K562 (cell line): ENCODE measurements at regions not wholly inside any gene's neighbourhood (a gene's known extent, or its start where the extent isn't known, plus 50 kb on each side); places are given as distances from the start of the nearest gene placed in this dataset.

ENCODE experiments used
- ATAC-seq: fragments of 200-7000 bp; cut with Tn5 transposase; 3 replicates; pipeline ENCODE4 v1.9.1; 2020; ENCODE audit warnings: moderate library complexity
- BruUV-seq: library from RNA; stranded (reverse); fragments of 400-500 nt; replicated peaks from 2 replicates; lab custom pipeline; 2021; lab: Mats Ljungman, UMichigan
- CTCF ChIA-PET: fragments of 300-600 bp; formaldehyde crosslinking; extraction: SDS; loops from one replicate; lab custom pipeline; 2021; ENCODE audit warnings: low intra/inter-chr PET ratio; lab: Yijun Ruan, JAX
- POLR2A ChIA-PET: fragments of 300-600, 350-650 bp; sonication (Branson Sonifier 250); formaldehyde crosslinking; extraction: SDS; loops from one replicate; lab custom pipeline; 2021; ENCODE audit warnings: antibody characterized with exemption, inconsistent platforms; lab: Yijun Ruan, JAX
- DNase-seq, 4 experiments: peaks; one replicate each; pipeline versions ENCODE4 v3.0.0 to v3.0.0-alpha.2; 2011 to 2018; ENCODE audit warnings: low spot score in 3 of 4, mixed read lengths in 3 of 4; ENCODE audit errors: extremely low read depth in 1 of 4
- FAIRE-seq: peaks from 2 replicates; lab custom pipeline; 2011; peaks lifted over from hg19 to GRCh38; lab: Jason Lieb, UNC
- H2AFZ ChIP-seq: 2 replicates; pipeline ENCODE4 v1.6.0; 2011; ENCODE audit warnings: low read depth, low read length, control low read depth, inconsistent platforms
- H3K27ac ChIP-seq: fragments of 200-600 bp; 3 replicates; pipeline ENCODE4 v1.8.0; 2011; ENCODE audit warnings: low read depth, mild to moderate bottlenecking, control low read depth, inconsistent platforms, low read length, moderate library complexity, mixed read lengths; ENCODE audit errors: extremely low read depth
- H3K27me3 ChIP-seq, 2 experiments: fragments of 300-600 bp in 1 of 2; 2 replicates in 1 of 2; 3 replicates in 1 of 2; pipeline versions ENCODE4 v1.6.0 to v1.8.0; 2011; ENCODE audit warnings: inconsistent platforms in 2 of 2, low read length in 2 of 2, mild to moderate bottlenecking in 1 of 2, mixed read lengths in 1 of 2, moderate library complexity in 1 of 2; ENCODE audit not compliant: control insufficient read depth in 2 of 2, insufficient read depth in 2 of 2
- H3K36me3 ChIP-seq: fragments of 300-600 bp; 3 replicates; pipeline ENCODE4 v1.8.0; 2011; ENCODE audit warnings: mild to moderate bottlenecking, low read length, inconsistent platforms; ENCODE audit not compliant: control insufficient read depth, insufficient read depth
- H3K4me1 ChIP-seq, 2 experiments: fragments of 200-600 bp in 1 of 2; replicated peaks in 1 of 2; 2 replicates in 1 of 2; 3 replicates in 1 of 2; pipeline versions ENCODE4 v1.5.1 to v1.8.0; 2011; ENCODE audit warnings: inconsistent platforms in 2 of 2, low read length in 2 of 2, mild to moderate bottlenecking in 1 of 2, mixed read lengths in 1 of 2, moderate library complexity in 1 of 2; ENCODE audit not compliant: control insufficient read depth in 2 of 2, insufficient read depth in 2 of 2
- H3K4me2 ChIP-seq: 2 replicates; pipeline ENCODE4 v1.6.1; 2011; ENCODE audit warnings: low read length, control low read depth, inconsistent platforms, mixed read lengths; ENCODE audit not compliant: insufficient read depth
- H3K4me3 ChIP-seq: fragments of 200-600 bp; sonication (generic), shearing (Covaris generic); 2 replicates; pipeline ENCODE4 v1.5.1; 2016; ENCODE audit warnings: control low read depth, inconsistent platforms
- H3K79me2 ChIP-seq: fragments of 200-600 bp; 3 replicates; pipeline ENCODE4 v1.8.0; 2011; ENCODE audit warnings: low read length, inconsistent platforms; ENCODE audit not compliant: control insufficient read depth, insufficient read depth
- H3K9ac ChIP-seq, 2 experiments: 2 replicates each; pipeline versions ENCODE4 v1.6.0 to v1.6.1; 2011; ENCODE audit warnings: low read depth in 2 of 2, low read length in 2 of 2, control low read depth in 1 of 2, inconsistent platforms in 1 of 2, mild to moderate bottlenecking in 1 of 2, mixed read lengths in 1 of 2; ENCODE audit not compliant: insufficient read depth in 1 of 2
- H3K9me1 ChIP-seq: one replicate; pipeline ENCODE4 v1.6.0; 2011; ENCODE audit warnings: inconsistent platforms, mild to moderate bottlenecking, low read length, moderate library complexity; ENCODE audit not compliant: control insufficient read depth, insufficient read depth
- H3K9me3 ChIP-seq: replicated peaks from 2 replicates; pipeline ENCODE4 v1.5.1; 2011; ENCODE audit warnings: low read depth, low read length, inconsistent platforms; ENCODE audit not compliant: control insufficient read depth, insufficient read depth
- H4K20me1 ChIP-seq: replicated peaks from 2 replicates; pipeline ENCODE4 v1.6.1; 2011; ENCODE audit warnings: low read length, inconsistent platforms, mixed read lengths; ENCODE audit not compliant: control insufficient read depth, insufficient read depth
- CUX1 ChIP-seq: fragments of 200-800 bp; sonication (Bioruptor generic); IDR thresholded peaks from 2 replicates; pipeline ENCODE4 v1.6.1; 2016; ENCODE audit warnings: missing genetic modification characterization, missing compliant biosample characterization
- RAD21 ChIP-seq, 2 experiments: fragments of 250-450 bp in 1 of 2; fragments of 450-650 bp in 1 of 2; sonication (Bioruptor Pico) in 1 of 2; formaldehyde crosslinking in 1 of 2; IDR thresholded peaks in 1 of 2; conservative IDR thresholded peaks in 1 of 2; 2 replicates each; pipeline versions ENCODE4 v1.4.0 to v1.8.0; 2020 to 2022; ENCODE audit warnings: mild to moderate bottlenecking in 2 of 2, moderate library complexity in 1 of 2
- REST ChIP-seq, 2 experiments: fragments of 450-650 bp; formaldehyde crosslinking in 1 of 2; IDR thresholded peaks; 2 replicates each; pipeline versions ENCODE4 v1.4.0 to v1.6.1; 2014 to 2020; ENCODE audit warnings: mild to moderate bottlenecking in 2 of 2, borderline replicate concordance in 1 of 2, low read depth in 1 of 2
- SMC3 ChIP-seq: conservative IDR thresholded peaks from 2 replicates; pipeline ENCODE4 v1.6.1; 2011; ENCODE audit warnings: low read depth, low read length, improper control_type of control experiment; ENCODE audit not compliant: insufficient read depth
- ZNF766 ChIP-seq: fragments of 200-800 bp; sonication (Bioruptor generic); conservative IDR thresholded peaks from 2 replicates; pipeline ENCODE4 v1.6.1; 2016; ENCODE audit warnings: missing genetic modification characterization, missing compliant biosample characterization
- WGBS: fragments of 100-300 bp; shearing (Covaris generic); methylation state at CpG from one replicate; pipeline ENCODE4 v1.1.6; 2016; ENCODE audit warnings: low coverage, mixed read lengths; ENCODE audit not compliant: insufficient coverage; ENCODE audit errors: missing lambda C conversion rate; 5-methylcytosine and 5-hydroxymethylcytosine counted together
- in situ Hi-C: fragments of 300-500 bp; cut with MboI; formaldehyde crosslinking; loops from 4 replicates; pipeline ENCODE4 v1.15.0; 2018; ENCODE audit warnings: inconsistent platforms, mixed read lengths
- intact Hi-C: fragments of 100-400 bp; cut with micrococcal nuclease; formaldehyde crosslinking; loops from 2 replicates; pipeline ENCODE4 v1.14.2; 2022

- Histone ChIP-seq H3K9me3 (no peaks in the 10 kb centered on the region), H4K20me1 (peaks cover 12% of the 10 kb centered on the region), H3K79me2 (no peaks in the 10 kb centered on the region), H3K9me1 (no peaks in the 10 kb centered on the region), H3K4me3 (no peak overlapping the region), H3K36me3 (no peaks in the 10 kb centered on the region), H2AFZ (no peak overlapping the region), H3K27ac (no peak overlapping the region), H3K27me3 (peaks cover 0 to 47% of the 10 kb centered on the region in 2 experiments; a peak in 3 of 5 replicates), H3K4me2 (no peak overlapping the region), H3K9ac (no peak overlapping the region), H3K4me1 (peaks cover 0 to 16% of the 10 kb centered on the region in 2 experiments; a peak in 2 of 5 replicates)
- 7% methylated on average over 20 of the region's 21 CpGs for WGBS
- ChIA-PET CTCF (interaction anchor here (0.8 to 0.9 kb wide), 2 partner anchors 210 to 237 kb away, joined by 3 read pairs; no protein-coding TSS in a partner anchor), POLR2A (interaction anchor here (0.6 to 0.7 kb wide), 3 partner anchors 134 to 1888 kb away, joined by 3 read pairs; no protein-coding TSS in a partner anchor)
- intact Hi-C loops = loop anchor here (5.0 kb wide), 1 partner anchor 238 kb away; the partner anchor contains the start of gene LINGO1
- FAIRE-seq = peak; percentile 91
- peak; percentile 68 to 77 (median 74) for DNase-seq
- peak; percentile 92 for ATAC-seq
- in situ Hi-C loops = loop anchor here (10.0 kb wide), 1 partner anchor 206 kb away; no protein-coding TSS in a partner anchor
- no TSS peak for BruUV-seq
- 0 out of 2 replicates have a peak, but pooled peaks have one; percentile 7 for TF ChIP-seq REST (IDR thresholded peaks at IDR 0.05; ENCODE audit: borderline replicate concordance)
- TF ChIP-seq REST (CRISPR knock-in tag; IDR thresholded peaks at IDR 0.05; ENCODE audit: low read depth) = no peak
- no peak for TF ChIP-seq ZNF766 (CRISPR knock-in tag)
- peak in 1 of 2 experiments; percentile 45; a peak in 2 of 4 replicates for TF ChIP-seq RAD21 (CRISPR knock-in tag; conservative IDR thresholded peaks at IDR 0.05 in 1 of 2, IDR thresholded peaks at IDR 0.05 in 1 of 2)
- no peak for TF ChIP-seq CUX1
- peak; percentile 62; the same call in 1 of the 2 replicates for TF ChIP-seq SMC3
Measured at GRCh38 chr15:77870195-77871065, 207.1 kb downstream of the TBC1D2B start.
